WTC11 (cell line): ENCODE measurements at regions not wholly inside any gene's neighbourhood (a gene's known extent, or its start where the extent isn't known, plus 50 kb on each side); places are given as distances from the start of the nearest gene placed in this dataset.

Experiments
- ATAC-seq: fragments of 200-7000 bp; cut with Tn5 transposase; 2 replicates; pipeline ENCODE4 v1.10.0; 2021; ENCODE audit warnings: mild to moderate bottlenecking, moderate library complexity
- CTCF ChIA-PET: fragments of 300-600 bp; sonication (Branson Sonifier 250); formaldehyde crosslinking; loops from one replicate; lab custom pipeline; 2021; ENCODE audit warnings: antibody characterized with exemption; lab: Charles Lee
- POLR2A ChIA-PET: fragments of 350-600 bp; sonication (Branson Sonifier 250); formaldehyde crosslinking; loops from one replicate; lab custom pipeline; 2021; ENCODE audit warnings: antibody characterized with exemption; lab: Charles Lee
- DNase-seq: peaks from one replicate; pipeline ENCODE4 v3.0.0; 2021; ENCODE audit warnings: low spot score
- H3K27ac Mint-ChIP-seq: 2 replicates; pipeline ENCODE4 v1.8.0; 2021; ENCODE audit warnings: mixed read lengths
- H3K27me3 Mint-ChIP-seq: 2 replicates; pipeline ENCODE4 v1.8.0; 2021; ENCODE audit warnings: low read depth, mild to moderate bottlenecking, moderate library complexity, mixed read lengths
- H3K36me3 Mint-ChIP-seq: 2 replicates; pipeline ENCODE4 v1.8.0; 2021; ENCODE audit warnings: mixed read lengths
- H3K4me1 Mint-ChIP-seq: 2 replicates; pipeline ENCODE4 v1.8.0; 2022; ENCODE audit warnings: mixed read lengths
- H3K4me3 Mint-ChIP-seq: 2 replicates; pipeline ENCODE4 v1.8.0; 2021; ENCODE audit warnings: mild to moderate bottlenecking, moderate library complexity, mixed read lengths
- H3K9me3 Mint-ChIP-seq: 2 replicates; pipeline ENCODE4 v1.8.0; 2021; ENCODE audit warnings: mixed read lengths
- ESRRA ChIP-seq: sonication (generic); formaldehyde crosslinking; IDR thresholded peaks from 2 replicates; pipeline ENCODE4 v1.8.1; 2022; ENCODE audit warnings: mild to moderate bottlenecking, missing genetic modification reagents, borderline replicate concordance
- FOXJ3 ChIP-seq: sonication (generic); formaldehyde crosslinking; IDR thresholded peaks from 2 replicates; pipeline ENCODE4 v1.9.0; 2021; ENCODE audit warnings: missing genetic modification reagents, mild to moderate bottlenecking, borderline replicate concordance
- JUN ChIP-seq: sonication (generic); formaldehyde crosslinking; IDR thresholded peaks from 2 replicates; pipeline ENCODE4 v1.8.0; 2023; ENCODE audit warnings: mild to moderate bottlenecking, missing genetic modification reagents
- MYBL2 ChIP-seq: sonication (generic); formaldehyde crosslinking; IDR thresholded peaks from 2 replicates; pipeline ENCODE4 v1.8.1; 2023; ENCODE audit warnings: mild to moderate bottlenecking, moderate library complexity, missing genetic modification reagents
- NR3C1 ChIP-seq: sonication (generic); formaldehyde crosslinking; conservative IDR thresholded peaks from 2 replicates; pipeline ENCODE4 v1.8.1; 2023; ENCODE audit warnings: low read depth, mild to moderate bottlenecking, missing genetic modification reagents
- OVOL2 ChIP-seq: fragments of 250-450 bp; sonication (Bioruptor Pico); IDR thresholded peaks from 2 replicates; pipeline ENCODE4 v1.9.0; 2021; ENCODE audit warnings: mild to moderate bottlenecking, borderline replicate concordance
- RORB ChIP-seq: fragments of 250-450 bp; sonication (Bioruptor Pico); IDR thresholded peaks from 2 replicates; pipeline ENCODE4 v1.9.0; 2021; ENCODE audit warnings: mild to moderate bottlenecking
- ZBTB21 ChIP-seq: sonication (generic); formaldehyde crosslinking; IDR thresholded peaks from 2 replicates; pipeline ENCODE4 v1.8.1; 2023; ENCODE audit warnings: mild to moderate bottlenecking, missing genetic modification reagents, borderline replicate concordance
- TF ChIP-seq, protein P1 (sequence below): sonication (generic); formaldehyde crosslinking; IDR thresholded peaks from 2 replicates; pipeline ENCODE4 v1.8.1; 2022; ENCODE audit warnings: low read depth, mild to moderate bottlenecking, moderate library complexity, missing genetic modification reagents, borderline replicate concordance
- TF ChIP-seq, protein P2 (sequence below): sonication (generic); formaldehyde crosslinking; IDR thresholded peaks from 2 replicates; pipeline ENCODE4 v1.8.0; 2022; ENCODE audit warnings: missing genetic modification reagents
- TF ChIP-seq, protein P3 (sequence below): sonication (generic); formaldehyde crosslinking; IDR thresholded peaks from 2 replicates; pipeline ENCODE4 v1.8.1; 2022; ENCODE audit warnings: mild to moderate bottlenecking, missing genetic modification reagents, moderate library complexity, borderline replicate concordance
- TF ChIP-seq, protein P4 (sequence below): sonication (generic); formaldehyde crosslinking; conservative IDR thresholded peaks from 2 replicates; pipeline ENCODE4 v1.8.1; 2022; ENCODE audit warnings: mild to moderate bottlenecking, missing genetic modification reagents
- TF ChIP-seq, protein P5 (sequence below): sonication (generic); formaldehyde crosslinking; IDR thresholded peaks from 2 replicates; pipeline ENCODE4 v1.8.1; 2023; ENCODE audit warnings: mild to moderate bottlenecking, missing genetic modification reagents
- TF ChIP-seq, protein P6 (sequence below): sonication (generic); formaldehyde crosslinking; IDR thresholded peaks from 2 replicates; pipeline ENCODE4 v1.8.1; 2023; ENCODE audit warnings: mild to moderate bottlenecking, moderate library complexity, missing genetic modification reagents
- TF ChIP-seq, protein P7 (sequence below): fragments of 250-450 bp; sonication (Bioruptor Pico); IDR thresholded peaks from 2 replicates; pipeline ENCODE4 v1.9.0; 2021; ENCODE audit warnings: mild to moderate bottlenecking
- TF ChIP-seq, protein P8 (sequence below): sonication (generic); formaldehyde crosslinking; IDR thresholded peaks from 2 replicates; pipeline ENCODE4 v1.8.1; 2022; ENCODE audit warnings: missing genetic modification reagents, borderline replicate concordance

DNA sequence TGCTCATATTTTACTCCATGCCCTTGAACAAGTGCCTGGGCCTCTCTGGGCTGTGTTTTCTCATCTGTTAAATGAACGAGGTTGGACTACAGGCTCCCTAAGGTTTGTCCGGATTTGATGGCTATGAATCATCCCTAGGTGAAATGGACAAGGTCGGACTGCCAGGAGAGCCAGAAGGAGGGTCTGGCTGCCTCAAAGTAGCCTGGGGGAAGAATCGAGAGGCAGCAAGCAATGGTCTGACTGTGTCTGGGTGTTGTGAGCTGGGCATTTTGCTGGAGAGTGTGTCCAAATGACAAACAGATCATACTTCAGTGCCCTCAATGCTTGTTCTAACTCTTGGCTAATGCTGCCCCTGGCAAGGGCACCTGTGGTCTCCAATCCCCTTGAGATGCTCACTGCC is 730.9 kb downstream of the PTPRU start (continued):
- TF ChIP-seq, protein P1, sequence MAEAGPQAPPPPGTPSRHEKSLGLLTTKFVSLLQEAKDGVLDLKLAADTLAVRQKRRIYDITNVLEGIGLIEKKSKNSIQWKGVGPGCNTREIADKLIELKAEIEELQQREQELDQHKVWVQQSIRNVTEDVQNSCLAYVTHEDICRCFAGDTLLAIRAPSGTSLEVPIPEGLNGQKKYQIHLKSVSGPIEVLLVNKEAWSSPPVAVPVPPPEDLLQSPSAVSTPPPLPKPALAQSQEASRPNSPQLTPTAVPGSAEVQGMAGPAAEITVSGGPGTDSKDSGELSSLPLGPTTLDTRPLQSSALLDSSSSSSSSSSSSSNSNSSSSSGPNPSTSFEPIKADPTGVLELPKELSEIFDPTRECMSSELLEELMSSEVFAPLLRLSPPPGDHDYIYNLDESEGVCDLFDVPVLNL (CRISPR knock-in tag), result no peak
- TF ChIP-seq ESRRA (CRISPR knock-in tag), result no peak
- no peak for TF ChIP-seq NR3C1 (CRISPR knock-in tag)
- TF ChIP-seq, protein P2, sequence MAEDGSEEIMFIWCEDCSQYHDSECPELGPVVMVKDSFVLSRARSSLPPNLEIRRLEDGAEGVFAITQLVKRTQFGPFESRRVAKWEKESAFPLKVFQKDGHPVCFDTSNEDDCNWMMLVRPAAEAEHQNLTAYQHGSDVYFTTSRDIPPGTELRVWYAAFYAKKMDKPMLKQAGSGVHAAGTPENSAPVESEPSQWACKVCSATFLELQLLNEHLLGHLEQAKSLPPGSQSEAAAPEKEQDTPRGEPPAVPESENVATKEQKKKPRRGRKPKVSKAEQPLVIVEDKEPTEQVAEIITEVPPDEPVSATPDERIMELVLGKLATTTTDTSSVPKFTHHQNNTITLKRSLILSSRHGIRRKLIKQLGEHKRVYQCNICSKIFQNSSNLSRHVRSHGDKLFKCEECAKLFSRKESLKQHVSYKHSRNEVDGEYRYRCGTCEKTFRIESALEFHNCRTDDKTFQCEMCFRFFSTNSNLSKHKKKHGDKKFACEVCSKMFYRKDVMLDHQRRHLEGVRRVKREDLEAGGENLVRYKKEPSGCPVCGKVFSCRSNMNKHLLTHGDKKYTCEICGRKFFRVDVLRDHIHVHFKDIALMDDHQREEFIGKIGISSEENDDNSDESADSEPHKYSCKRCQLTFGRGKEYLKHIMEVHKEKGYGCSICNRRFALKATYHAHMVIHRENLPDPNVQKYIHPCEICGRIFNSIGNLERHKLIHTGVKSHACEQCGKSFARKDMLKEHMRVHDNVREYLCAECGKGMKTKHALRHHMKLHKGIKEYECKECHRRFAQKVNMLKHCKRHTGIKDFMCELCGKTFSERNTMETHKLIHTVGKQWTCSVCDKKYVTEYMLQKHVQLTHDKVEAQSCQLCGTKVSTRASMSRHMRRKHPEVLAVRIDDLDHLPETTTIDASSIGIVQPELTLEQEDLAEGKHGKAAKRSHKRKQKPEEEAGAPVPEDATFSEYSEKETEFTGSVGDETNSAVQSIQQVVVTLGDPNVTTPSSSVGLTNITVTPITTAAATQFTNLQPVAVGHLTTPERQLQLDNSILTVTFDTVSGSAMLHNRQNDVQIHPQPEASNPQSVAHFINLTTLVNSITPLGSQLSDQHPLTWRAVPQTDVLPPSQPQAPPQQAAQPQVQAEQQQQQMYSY (CRISPR knock-in tag), result no peak
- TF ChIP-seq, protein P3, sequence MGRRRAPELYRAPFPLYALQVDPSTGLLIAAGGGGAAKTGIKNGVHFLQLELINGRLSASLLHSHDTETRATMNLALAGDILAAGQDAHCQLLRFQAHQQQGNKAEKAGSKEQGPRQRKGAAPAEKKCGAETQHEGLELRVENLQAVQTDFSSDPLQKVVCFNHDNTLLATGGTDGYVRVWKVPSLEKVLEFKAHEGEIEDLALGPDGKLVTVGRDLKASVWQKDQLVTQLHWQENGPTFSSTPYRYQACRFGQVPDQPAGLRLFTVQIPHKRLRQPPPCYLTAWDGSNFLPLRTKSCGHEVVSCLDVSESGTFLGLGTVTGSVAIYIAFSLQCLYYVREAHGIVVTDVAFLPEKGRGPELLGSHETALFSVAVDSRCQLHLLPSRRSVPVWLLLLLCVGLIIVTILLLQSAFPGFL (CRISPR knock-in tag), result no peak
- TF ChIP-seq, protein P4, sequence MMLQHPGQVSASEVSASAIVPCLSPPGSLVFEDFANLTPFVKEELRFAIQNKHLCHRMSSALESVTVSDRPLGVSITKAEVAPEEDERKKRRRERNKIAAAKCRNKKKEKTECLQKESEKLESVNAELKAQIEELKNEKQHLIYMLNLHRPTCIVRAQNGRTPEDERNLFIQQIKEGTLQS (CRISPR knock-in tag), result no peak

DNA sequence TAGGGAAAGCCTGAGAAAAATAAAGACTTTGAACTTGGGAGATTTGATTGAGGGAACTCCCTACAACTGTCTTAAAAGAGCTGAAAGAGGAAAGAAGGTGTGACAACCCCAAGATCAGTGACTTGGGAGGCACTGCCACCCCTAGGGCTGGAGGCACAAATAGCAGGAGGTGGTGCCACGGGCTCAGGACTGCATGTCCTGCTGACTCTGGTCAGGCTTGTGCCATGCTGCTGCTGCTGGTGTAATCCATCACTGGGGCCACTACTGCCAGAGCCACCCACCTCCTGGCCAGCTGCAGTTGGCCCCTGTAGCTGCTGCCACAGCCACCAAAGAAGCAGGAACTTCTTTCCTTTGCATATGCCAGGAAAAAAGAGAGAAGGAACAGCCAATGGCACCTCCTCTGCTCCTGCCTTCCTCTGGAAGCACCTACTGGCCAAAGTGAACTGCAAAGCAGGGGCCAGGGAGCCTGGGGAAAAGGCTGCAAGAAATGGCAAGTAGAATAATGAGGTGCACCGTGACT is 730.3 kb downstream of the PTPRU start:
- H3K9me3 Mint-ChIP-seq, result peaks cover 10% of the 10 kb centered on the region
- H3K36me3 Mint-ChIP-seq, result peaks cover 6% of the 10 kb centered on the region; the same call in 1 of the 2 replicates
- CTCF ChIA-PET, result no interaction called here
- no peak overlapping the region; the same call in 1 of the 2 replicates for H3K27ac Mint-ChIP-seq
- H3K4me3 Mint-ChIP-seq, result no peak overlapping the region
- TF ChIP-seq OVOL2 (CRISPR knock-in tag), result no peak
- TF ChIP-seq ZBTB21 (CRISPR knock-in tag), result no peak
- TF ChIP-seq RORB (CRISPR knock-in tag), result no peak
- TF ChIP-seq, protein P5, sequence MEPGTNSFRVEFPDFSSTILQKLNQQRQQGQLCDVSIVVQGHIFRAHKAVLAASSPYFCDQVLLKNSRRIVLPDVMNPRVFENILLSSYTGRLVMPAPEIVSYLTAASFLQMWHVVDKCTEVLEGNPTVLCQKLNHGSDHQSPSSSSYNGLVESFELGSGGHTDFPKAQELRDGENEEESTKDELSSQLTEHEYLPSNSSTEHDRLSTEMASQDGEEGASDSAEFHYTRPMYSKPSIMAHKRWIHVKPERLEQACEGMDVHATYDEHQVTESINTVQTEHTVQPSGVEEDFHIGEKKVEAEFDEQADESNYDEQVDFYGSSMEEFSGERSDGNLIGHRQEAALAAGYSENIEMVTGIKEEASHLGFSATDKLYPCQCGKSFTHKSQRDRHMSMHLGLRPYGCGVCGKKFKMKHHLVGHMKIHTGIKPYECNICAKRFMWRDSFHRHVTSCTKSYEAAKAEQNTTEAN (CRISPR knock-in tag), result no peak
- no peak for TF ChIP-seq FOXJ3
- TF ChIP-seq, protein P6, sequence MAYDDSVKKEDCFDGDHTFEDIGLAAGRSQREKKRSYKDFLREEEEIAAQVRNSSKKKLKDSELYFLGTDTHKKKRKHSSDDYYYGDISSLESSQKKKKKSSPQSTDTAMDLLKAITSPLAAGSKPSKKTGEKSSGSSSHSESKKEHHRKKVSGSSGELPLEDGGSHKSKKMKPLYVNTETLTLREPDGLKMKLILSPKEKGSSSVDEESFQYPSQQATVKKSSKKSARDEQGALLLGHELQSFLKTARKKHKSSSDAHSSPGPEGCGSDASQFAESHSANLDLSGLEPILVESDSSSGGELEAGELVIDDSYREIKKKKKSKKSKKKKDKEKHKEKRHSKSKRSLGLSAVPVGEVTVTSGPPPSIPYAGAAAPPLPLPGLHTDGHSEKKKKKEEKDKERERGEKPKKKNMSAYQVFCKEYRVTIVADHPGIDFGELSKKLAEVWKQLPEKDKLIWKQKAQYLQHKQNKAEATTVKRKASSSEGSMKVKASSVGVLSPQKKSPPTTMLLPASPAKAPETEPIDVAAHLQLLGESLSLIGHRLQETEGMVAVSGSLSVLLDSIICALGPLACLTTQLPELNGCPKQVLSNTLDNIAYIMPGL (CRISPR knock-in tag), result no peak
- TF ChIP-seq MYBL2 (CRISPR knock-in tag), result no peak
- TF ChIP-seq JUN (CRISPR knock-in tag), result no peak
- TF ChIP-seq, protein P7, sequence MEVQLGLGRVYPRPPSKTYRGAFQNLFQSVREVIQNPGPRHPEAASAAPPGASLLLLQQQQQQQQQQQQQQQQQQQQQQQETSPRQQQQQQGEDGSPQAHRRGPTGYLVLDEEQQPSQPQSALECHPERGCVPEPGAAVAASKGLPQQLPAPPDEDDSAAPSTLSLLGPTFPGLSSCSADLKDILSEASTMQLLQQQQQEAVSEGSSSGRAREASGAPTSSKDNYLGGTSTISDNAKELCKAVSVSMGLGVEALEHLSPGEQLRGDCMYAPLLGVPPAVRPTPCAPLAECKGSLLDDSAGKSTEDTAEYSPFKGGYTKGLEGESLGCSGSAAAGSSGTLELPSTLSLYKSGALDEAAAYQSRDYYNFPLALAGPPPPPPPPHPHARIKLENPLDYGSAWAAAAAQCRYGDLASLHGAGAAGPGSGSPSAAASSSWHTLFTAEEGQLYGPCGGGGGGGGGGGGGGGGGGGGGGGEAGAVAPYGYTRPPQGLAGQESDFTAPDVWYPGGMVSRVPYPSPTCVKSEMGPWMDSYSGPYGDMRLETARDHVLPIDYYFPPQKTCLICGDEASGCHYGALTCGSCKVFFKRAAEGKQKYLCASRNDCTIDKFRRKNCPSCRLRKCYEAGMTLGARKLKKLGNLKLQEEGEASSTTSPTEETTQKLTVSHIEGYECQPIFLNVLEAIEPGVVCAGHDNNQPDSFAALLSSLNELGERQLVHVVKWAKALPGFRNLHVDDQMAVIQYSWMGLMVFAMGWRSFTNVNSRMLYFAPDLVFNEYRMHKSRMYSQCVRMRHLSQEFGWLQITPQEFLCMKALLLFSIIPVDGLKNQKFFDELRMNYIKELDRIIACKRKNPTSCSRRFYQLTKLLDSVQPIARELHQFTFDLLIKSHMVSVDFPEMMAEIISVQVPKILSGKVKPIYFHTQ, result no peak
- TF ChIP-seq, protein P8, sequence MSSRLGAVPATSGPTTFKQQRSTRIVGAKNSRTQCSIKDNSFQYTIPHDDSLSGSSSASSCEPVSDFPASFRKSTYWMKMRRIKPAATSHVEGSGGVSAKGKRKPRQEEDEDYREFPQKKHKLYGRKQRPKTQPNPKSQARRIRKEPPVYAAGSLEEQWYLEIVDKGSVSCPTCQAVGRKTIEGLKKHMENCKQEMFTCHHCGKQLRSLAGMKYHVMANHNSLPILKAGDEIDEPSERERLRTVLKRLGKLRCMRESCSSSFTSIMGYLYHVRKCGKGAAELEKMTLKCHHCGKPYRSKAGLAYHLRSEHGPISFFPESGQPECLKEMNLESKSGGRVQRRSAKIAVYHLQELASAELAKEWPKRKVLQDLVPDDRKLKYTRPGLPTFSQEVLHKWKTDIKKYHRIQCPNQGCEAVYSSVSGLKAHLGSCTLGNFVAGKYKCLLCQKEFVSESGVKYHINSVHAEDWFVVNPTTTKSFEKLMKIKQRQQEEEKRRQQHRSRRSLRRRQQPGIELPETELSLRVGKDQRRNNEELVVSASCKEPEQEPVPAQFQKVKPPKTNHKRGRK (CRISPR knock-in tag), result no peak
- TF ChIP-seq, all 79 proteins: peak for 0
- POLR2A ChIA-PET, result no interaction called here
- Mint-ChIP-seq H3K4me1 (peaks cover 34% of the 10 kb centered on the region), H3K27me3 (peaks cover 22% of the 10 kb centered on the region)
- no peak for DNase-seq
- no peak for ATAC-seq
